PC-3 (cell line): ENCODE measurements at regions not wholly inside any gene's neighbourhood (a gene's known extent, or its start where the extent isn't known, plus 50 kb on each side); places are given as distances from the start of the nearest gene placed in this dataset.

Source experiments
- ATAC-seq: fragments of 200-7000 bp; cut with Tn5 transposase; 2 replicates; pipeline ENCODE4 v1.9.1; 2020; ENCODE audit warnings: mild to moderate bottlenecking, moderate library complexity
- BruUV-seq: library from RNA; stranded (reverse); fragments of 400-500 nt; replicated peaks from 2 replicates; lab custom pipeline; 2021; lab: Mats Ljungman, UMichigan
- CTCF ChIA-PET: fragments of 300-600 bp; sonication (Branson Sonifier 250); formaldehyde crosslinking; loops from one replicate; lab custom pipeline; 2022; ENCODE audit warnings: antibody characterized with exemption; lab: Charles Lee
- POLR2A ChIA-PET: fragments of 300-600 bp; sonication (Branson Sonifier 250); formaldehyde crosslinking; loops from one replicate; lab custom pipeline; 2022; ENCODE audit warnings: antibody characterized with exemption; ENCODE audit not compliant: unreplicated experiment; lab: Charles Lee
- DNase-seq: peaks from one replicate; pipeline ENCODE4 v3.0.0-alpha.2; 2015
- H2AFZ ChIP-seq: fragments of 300-600 bp; sonication (generic); 2 replicates; pipeline ENCODE4 v1.6.0; 2016; ENCODE audit warnings: antibody characterized with exemption, low read length
- H3F3A ChIP-seq: fragments of 300-600 bp; sonication (generic); one replicate; pipeline ENCODE4 v1.6.0; 2017; ENCODE audit warnings: antibody characterized with exemption, low read length, control low read depth, mild to moderate bottlenecking; ENCODE audit not compliant: unreplicated experiment
- H3K27ac ChIP-seq: fragments of 300-600 bp; sonication (generic); 2 replicates; pipeline ENCODE4 v1.5.1; 2016; ENCODE audit warnings: mild to moderate bottlenecking, low read length
- H3K27me3 ChIP-seq: fragments of 300-600 bp; sonication (generic); 2 replicates; pipeline ENCODE4 v1.6.1; 2016; ENCODE audit warnings: low read length, mixed read lengths
- H3K36me3 ChIP-seq: fragments of 300-600 bp; sonication (generic); 2 replicates; pipeline ENCODE4 v1.6.1; 2016; ENCODE audit warnings: low read depth, mixed run types, low read length, mixed read lengths
- H3K4me1 ChIP-seq: fragments of 300-600 bp; sonication (generic); 2 replicates; pipeline ENCODE4 v1.5.1; 2016; ENCODE audit warnings: low read length; ENCODE audit not compliant: insufficient read depth
- H3K4me2 ChIP-seq: fragments of 300-600 bp; sonication (generic); 2 replicates; pipeline ENCODE4 v1.6.0; 2016; ENCODE audit warnings: low read length
- H3K4me3 ChIP-seq: fragments of 300-600 bp; sonication (generic); 2 replicates; pipeline ENCODE4 v1.5.1; 2016; ENCODE audit warnings: mild to moderate bottlenecking, low read length, mixed read lengths
- H3K79me2 ChIP-seq: fragments of 300-600 bp; sonication (generic); 2 replicates; pipeline ENCODE4 v1.6.1; 2017; ENCODE audit warnings: low read length, mixed read lengths
- H3K9ac ChIP-seq: fragments of 300-600 bp; sonication (generic); 2 replicates; pipeline ENCODE4 v1.6.0; 2016; ENCODE audit warnings: mild to moderate bottlenecking, low read length
- H3K9me2 ChIP-seq: fragments of 300-600 bp; sonication (generic); replicated peaks from 2 replicates; pipeline ENCODE4 v1.6.1; 2016; ENCODE audit warnings: mixed run types, low read length, mixed read lengths
- H3K9me3 ChIP-seq: fragments of 300-600 bp; sonication (generic); 2 replicates; pipeline ENCODE4 v1.6.1; 2016; ENCODE audit warnings: low read length, mixed read lengths
- H4K20me1 ChIP-seq: fragments of 300-600 bp; sonication (generic); 2 replicates; pipeline ENCODE4 v1.6.1; 2016; ENCODE audit warnings: low read length, mixed read lengths
- EZH2 ChIP-seq: fragments of 300-600 bp; sonication (generic); IDR thresholded peaks from one replicate; pipeline ENCODE4 v1.6.1; 2017; ENCODE audit warnings: antibody characterized with exemption, mild to moderate bottlenecking, low read length; ENCODE audit not compliant: unreplicated experiment
- EZH2phosphoT487 ChIP-seq: fragments of 300-600 bp; sonication (generic); IDR thresholded peaks from 2 replicates; pipeline ENCODE4 v1.6.1; 2018; ENCODE audit warnings: mild to moderate bottlenecking, antibody characterized with exemption, low read length, borderline replicate concordance
- intact Hi-C: fragments of 100-400 bp; cut with micrococcal nuclease; formaldehyde crosslinking; loops from 2 replicates; pipeline ENCODE4 v1.9.0; 2023
- TF ChIP-seq, protein P1 (sequence below): fragments of 300-600 bp; sonication (generic); conservative IDR thresholded peaks from 2 replicates; pipeline ENCODE4 v1.5.1; 2017; ENCODE audit warnings: antibody characterized with exemption, low read depth, mild to moderate bottlenecking, low read length

DNA sequence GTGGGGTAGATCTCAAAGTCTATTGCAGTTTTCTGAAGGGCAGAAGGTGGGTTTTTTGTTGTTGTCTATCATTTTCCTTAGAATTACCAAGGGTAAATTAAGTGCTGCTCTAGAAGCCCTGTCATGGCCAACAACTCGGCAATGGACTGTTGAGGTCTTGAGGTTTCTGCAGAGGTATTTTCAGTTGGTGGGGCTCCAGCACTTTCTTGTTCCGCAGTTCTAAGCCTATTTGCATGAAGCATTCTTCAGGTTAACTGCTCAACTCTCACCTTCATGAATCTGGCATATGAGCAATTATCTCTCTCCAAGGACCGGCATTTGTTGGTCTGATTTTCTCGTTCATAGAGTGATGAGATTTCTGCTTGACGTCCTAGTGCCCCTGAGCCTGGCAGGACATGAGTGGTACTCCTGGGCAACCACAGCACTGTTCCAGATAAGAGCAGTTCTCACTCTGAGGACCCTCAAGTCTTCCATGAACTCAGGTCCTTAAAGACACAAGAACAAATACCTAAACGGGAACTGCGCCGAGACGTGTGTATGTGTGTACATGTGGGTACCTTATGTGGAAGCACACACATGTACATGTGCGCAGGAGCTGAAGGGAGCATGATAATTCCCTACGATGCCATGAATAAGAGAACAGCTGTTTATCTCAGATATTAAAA is 544.5 kb downstream of the CSNK1G3 start:
- no peaks in the 10 kb centered on the region for H3K27me3 ChIP-seq
- DNase-seq (no peak), ATAC-seq (no peak)
- H3K9me2 ChIP-seq = no peaks in the 10 kb centered on the region
- H3K9me3 ChIP-seq = no peaks in the 10 kb centered on the region
- BruUV-seq = no TSS peak
- no peaks in the 10 kb centered on the region for H3K79me2 ChIP-seq
- no peaks in the 10 kb centered on the region for H3K36me3 ChIP-seq
- TF ChIP-seq, protein P1, sequence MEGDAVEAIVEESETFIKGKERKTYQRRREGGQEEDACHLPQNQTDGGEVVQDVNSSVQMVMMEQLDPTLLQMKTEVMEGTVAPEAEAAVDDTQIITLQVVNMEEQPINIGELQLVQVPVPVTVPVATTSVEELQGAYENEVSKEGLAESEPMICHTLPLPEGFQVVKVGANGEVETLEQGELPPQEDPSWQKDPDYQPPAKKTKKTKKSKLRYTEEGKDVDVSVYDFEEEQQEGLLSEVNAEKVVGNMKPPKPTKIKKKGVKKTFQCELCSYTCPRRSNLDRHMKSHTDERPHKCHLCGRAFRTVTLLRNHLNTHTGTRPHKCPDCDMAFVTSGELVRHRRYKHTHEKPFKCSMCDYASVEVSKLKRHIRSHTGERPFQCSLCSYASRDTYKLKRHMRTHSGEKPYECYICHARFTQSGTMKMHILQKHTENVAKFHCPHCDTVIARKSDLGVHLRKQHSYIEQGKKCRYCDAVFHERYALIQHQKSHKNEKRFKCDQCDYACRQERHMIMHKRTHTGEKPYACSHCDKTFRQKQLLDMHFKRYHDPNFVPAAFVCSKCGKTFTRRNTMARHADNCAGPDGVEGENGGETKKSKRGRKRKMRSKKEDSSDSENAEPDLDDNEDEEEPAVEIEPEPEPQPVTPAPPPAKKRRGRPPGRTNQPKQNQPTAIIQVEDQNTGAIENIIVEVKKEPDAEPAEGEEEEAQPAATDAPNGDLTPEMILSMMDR = no peak
- no peak for TF ChIP-seq EZH2
- TF ChIP-seq EZH2phosphoT487 = no peak
- H3K4me1 ChIP-seq = peaks cover 6% of the 10 kb centered on the region; the same call in 1 of the 2 replicates
- no peaks in the 10 kb centered on the region for H4K20me1 ChIP-seq
- H3K27ac ChIP-seq = no peak overlapping the region
- intact Hi-C loops = no loop called here
- ChIA-PET CTCF (no interaction called here), POLR2A (no interaction called here)
- no peak overlapping the region for H3K9ac ChIP-seq
- no peak overlapping the region for H2AFZ ChIP-seq
- no peak overlapping the region for H3K4me3 ChIP-seq
- no peaks in the 10 kb centered on the region for H3F3A ChIP-seq
- no peak overlapping the region for H3K4me2 ChIP-seq

DNA sequence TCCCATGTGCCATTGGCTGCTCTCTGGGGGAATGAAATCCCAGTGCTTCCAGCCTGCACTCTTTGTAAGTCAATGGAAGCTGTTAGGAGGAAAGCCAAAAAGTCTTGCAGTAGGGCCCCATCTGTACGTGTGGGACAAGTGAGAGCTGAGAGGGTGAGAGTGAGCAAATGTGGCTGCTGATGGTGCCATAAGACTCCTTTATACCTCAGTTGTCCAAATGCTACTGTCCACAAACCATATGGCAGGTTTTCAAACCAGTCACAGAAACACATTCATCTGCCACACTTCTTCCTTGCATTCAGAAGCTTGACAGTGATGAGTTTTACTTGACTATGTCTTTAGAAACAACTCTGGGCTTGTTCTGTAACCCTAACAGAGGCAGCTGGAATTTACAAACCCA is 543.8 kb downstream of the CSNK1G3 start:
- H3K9ac ChIP-seq = no peak overlapping the region
- intact Hi-C loops = no loop called here
- H3K4me1 ChIP-seq = peaks cover 6% of the 10 kb centered on the region; the same call in 1 of the 2 replicates
- H3K4me2 ChIP-seq = no peak overlapping the region
- TF ChIP-seq, protein P1 = no peak
- TF ChIP-seq EZH2phosphoT487 = no peak
- no peak for TF ChIP-seq EZH2
- ChIA-PET CTCF (no interaction called here), POLR2A (no interaction called here)
- no peaks in the 10 kb centered on the region for H3K79me2 ChIP-seq
- H3K9me2 ChIP-seq = no peaks in the 10 kb centered on the region
- H4K20me1 ChIP-seq = no peaks in the 10 kb centered on the region
- no peak overlapping the region for H2AFZ ChIP-seq
- BruUV-seq = no TSS peak
- no peak overlapping the region for H3K4me3 ChIP-seq
- DNase-seq (no peak), ATAC-seq (no peak)
- no peak overlapping the region for H3K27ac ChIP-seq
- H3K36me3 ChIP-seq = no peaks in the 10 kb centered on the region
- no peaks in the 10 kb centered on the region for H3K27me3 ChIP-seq
- H3K9me3 ChIP-seq = no peaks in the 10 kb centered on the region
- H3F3A ChIP-seq = no peaks in the 10 kb centered on the region

DNA sequence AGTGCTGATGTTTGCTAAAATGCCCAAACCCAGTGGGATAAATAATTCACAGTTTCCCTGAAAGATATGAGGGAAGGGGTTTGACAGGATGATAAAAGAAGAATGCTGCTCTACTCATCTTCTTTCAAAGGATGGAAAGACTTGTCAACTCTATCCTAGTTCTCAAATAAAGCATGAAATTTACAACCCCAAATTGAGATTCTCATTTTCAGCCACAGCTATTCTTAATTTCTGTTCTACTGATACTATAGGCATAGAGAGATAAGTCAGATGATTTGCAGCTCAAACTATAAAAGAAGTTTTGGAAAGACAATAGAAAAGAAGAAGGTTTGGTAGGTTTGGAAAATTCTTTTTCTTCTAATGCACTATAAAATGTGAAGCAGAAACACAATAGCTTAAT is 542.6 kb downstream of the CSNK1G3 start:
- TF ChIP-seq EZH2 (no peak), EZH2phosphoT487 (no peak)
- TF ChIP-seq, protein P1 = no peak
- ATAC-seq = no peak
- Histone ChIP-seq H3F3A (no peaks in the 10 kb centered on the region), H3K79me2 (no peaks in the 10 kb centered on the region), H3K4me1 (peaks cover 6% of the 10 kb centered on the region; the same call in 1 of the 2 replicates), H3K4me3 (no peak overlapping the region), H3K9me3 (no peaks in the 10 kb centered on the region), H4K20me1 (no peaks in the 10 kb centered on the region), H3K36me3 (no peaks in the 10 kb centered on the region), H2AFZ (no peak overlapping the region), H3K27me3 (no peaks in the 10 kb centered on the region), H3K9me2 (no peaks in the 10 kb centered on the region), H3K9ac (no peak overlapping the region), H3K27ac (no peak overlapping the region), H3K4me2 (no peak overlapping the region)
- POLR2A ChIA-PET = no interaction called here
- no peak for DNase-seq
- no TSS peak for BruUV-seq
- intact Hi-C loops = no loop called here
- CTCF ChIA-PET = no interaction called here
